ENCODE measurements at regions not wholly inside any gene's neighbourhood (a gene's known extent, or its start where the extent isn't known, plus 50 kb on each side); places are given as distances from the start of the nearest gene placed in this dataset.
"Not testable (repeated sequence)": the region's sequence is repeated elsewhere in the genome, so short reads cannot be mapped to it uniquely, and the experiment has no call there.

- DNase-seq (ENCODE audit: low read depth): no peak
- H3K4me3 ChIP-seq (ENCODE audit: low read depth, low read length): no peak overlapping the region
- TF ChIP-seq, protein P1, sequence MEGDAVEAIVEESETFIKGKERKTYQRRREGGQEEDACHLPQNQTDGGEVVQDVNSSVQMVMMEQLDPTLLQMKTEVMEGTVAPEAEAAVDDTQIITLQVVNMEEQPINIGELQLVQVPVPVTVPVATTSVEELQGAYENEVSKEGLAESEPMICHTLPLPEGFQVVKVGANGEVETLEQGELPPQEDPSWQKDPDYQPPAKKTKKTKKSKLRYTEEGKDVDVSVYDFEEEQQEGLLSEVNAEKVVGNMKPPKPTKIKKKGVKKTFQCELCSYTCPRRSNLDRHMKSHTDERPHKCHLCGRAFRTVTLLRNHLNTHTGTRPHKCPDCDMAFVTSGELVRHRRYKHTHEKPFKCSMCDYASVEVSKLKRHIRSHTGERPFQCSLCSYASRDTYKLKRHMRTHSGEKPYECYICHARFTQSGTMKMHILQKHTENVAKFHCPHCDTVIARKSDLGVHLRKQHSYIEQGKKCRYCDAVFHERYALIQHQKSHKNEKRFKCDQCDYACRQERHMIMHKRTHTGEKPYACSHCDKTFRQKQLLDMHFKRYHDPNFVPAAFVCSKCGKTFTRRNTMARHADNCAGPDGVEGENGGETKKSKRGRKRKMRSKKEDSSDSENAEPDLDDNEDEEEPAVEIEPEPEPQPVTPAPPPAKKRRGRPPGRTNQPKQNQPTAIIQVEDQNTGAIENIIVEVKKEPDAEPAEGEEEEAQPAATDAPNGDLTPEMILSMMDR (IDR thresholded peaks at IDR 0.05; ENCODE audit: insufficient read depth, low read depth, low read length): no peak
Observed at GRCh38 chr2:219857751-219858150, 230.3 kb downstream of the SLC4A3 start.

DNA sequence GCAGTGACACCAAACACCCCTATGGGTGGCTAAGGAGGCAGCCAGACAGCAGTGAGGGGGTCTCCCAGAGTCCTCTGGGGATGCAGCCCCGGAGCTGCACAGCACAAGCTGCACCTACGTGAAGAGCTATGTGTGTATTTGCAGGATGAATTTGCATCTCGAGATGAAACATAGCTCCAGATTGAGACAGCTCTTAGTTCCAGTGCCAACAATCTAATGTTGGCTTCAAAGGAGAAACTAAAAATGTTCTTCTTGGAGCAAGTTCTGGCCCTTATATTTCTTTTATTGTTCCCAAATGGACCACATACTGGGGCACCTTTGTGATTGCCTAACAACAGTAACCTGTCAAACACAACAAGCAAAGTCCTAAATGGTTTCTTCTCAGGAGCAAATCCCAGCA lies 233.9 kb downstream of the SLC4A3 start:
- TF ChIP-seq, protein P1 (IDR thresholded peaks at IDR 0.05; ENCODE audit: insufficient read depth, low read depth, low read length): no peak
- no peak overlapping the region for H3K4me3 ChIP-seq (ENCODE audit: low read depth, low read length)
- DNase-seq (ENCODE audit: low read depth): no peak

- no peak for DNase-seq (ENCODE audit: low read depth)
- TF ChIP-seq, protein P1 (IDR thresholded peaks at IDR 0.05; ENCODE audit: insufficient read depth, low read depth, low read length): no peak
- H3K4me3 ChIP-seq (ENCODE audit: low read depth, low read length): no peak overlapping the region
Observed at GRCh38 chr2:219864154-219864553, 236.7 kb downstream of the SLC4A3 start.

DNA sequence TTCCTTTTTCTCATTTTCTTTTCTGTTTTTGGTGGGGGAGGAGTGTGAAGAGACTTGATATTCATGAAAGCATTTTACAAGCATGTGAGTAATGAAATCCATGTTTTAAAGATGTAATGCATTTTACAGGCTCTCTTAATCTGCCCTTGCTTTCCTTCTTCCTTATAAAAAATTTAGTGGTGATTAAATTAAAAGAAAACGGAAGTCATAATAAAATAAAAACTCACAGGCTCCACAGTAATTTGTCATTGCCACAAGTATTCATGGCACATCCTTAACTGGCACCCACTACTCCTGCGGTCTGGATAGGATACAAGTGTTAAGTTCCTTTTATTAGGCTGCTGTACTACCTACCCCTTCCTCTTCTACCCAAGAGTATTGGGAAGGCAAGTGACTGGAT lies 241.2 kb downstream of the SLC4A3 start:
- no peak overlapping the region for H3K4me3 ChIP-seq (ENCODE audit: low read depth, low read length)
- no peak for DNase-seq (ENCODE audit: low read depth)
- TF ChIP-seq, protein P1 (IDR thresholded peaks at IDR 0.05; ENCODE audit: insufficient read depth, low read depth, low read length): no peak

GRCh38 chr2:219870041-219870440 lies 242.6 kb downstream of the SLC4A3 start:
- no peak for DNase-seq (ENCODE audit: low read depth)
- TF ChIP-seq, protein P1 (IDR thresholded peaks at IDR 0.05; ENCODE audit: insufficient read depth, low read depth, low read length): no peak
- H3K4me3 ChIP-seq (ENCODE audit: low read depth, low read length): no peak overlapping the region

DNA sequence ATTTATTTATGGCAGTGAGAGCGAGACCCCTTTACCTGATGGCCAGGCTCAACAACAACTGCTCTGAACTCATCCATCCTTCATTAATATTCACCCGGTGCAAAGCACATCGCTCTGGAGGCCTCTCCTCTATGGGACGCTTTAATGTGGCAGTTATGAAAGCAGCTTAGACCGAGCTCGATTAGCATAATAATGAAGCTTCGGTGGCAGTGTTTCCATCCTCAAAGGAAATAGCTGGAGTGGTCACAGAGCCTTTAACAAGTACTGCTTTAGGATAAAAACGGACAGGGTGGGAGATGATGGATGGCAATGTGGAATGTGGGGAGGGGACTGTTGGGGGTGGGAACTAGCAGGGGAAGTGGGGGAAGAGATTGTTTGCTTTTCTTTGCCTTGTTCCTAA lies 243.9 kb downstream of the SLC4A3 start:
- DNase-seq (ENCODE audit: low read depth): no peak
- TF ChIP-seq, protein P1 (IDR thresholded peaks at IDR 0.05; ENCODE audit: insufficient read depth, low read depth, low read length): no peak
- no peak overlapping the region for H3K4me3 ChIP-seq (ENCODE audit: low read depth, low read length)

GRCh38 chr2:219875036-219875435 lies 247.6 kb downstream of the SLC4A3 start:
- DNase-seq (ENCODE audit: low read depth): no peak
- TF ChIP-seq, protein P1 (IDR thresholded peaks at IDR 0.05; ENCODE audit: insufficient read depth, low read depth, low read length): no peak
- H3K4me3 ChIP-seq (ENCODE audit: low read depth, low read length): no peak overlapping the region

DNA sequence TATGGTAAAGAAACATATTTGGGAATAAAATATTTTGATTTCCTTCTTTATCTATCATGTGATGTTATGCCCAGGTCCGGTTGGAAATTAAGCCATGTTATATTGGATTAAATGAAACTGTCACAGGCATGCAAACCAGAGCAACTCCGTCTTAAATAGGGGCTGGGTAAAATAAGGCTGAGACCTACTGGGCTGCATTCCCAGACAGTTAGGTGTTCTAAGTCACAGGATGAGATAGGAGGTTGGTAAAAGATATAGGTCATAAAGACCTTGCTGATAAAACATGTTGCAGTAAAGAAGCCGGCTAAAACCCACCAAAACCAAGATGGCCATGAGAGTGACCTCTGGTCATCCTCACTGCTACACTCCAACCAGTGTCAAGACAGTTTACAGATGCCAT lies 248.6 kb downstream of the SLC4A3 start:
- not testable (repeated sequence) for DNase-seq (ENCODE audit: low read depth); H3K4me3 ChIP-seq (ENCODE audit: low read depth, low read length)
